RWPE2 (cell line): ENCODE measurements at regions not wholly inside any gene's neighbourhood (a gene's known extent, or its start where the extent isn't known, plus 50 kb on each side); places are given as distances from the start of the nearest gene placed in this dataset.
A peak's percentile ranks its signal among the peaks of the same experiment; 100 is the strongest.

Experiments used
- ATAC-seq: fragments of 200-7000 bp; cut with Tn5 transposase; 3 replicates; pipeline ENCODE4 v1.9.1; 2021; ENCODE audit warnings: low read depth
- DNase-seq: peaks from one replicate; pipeline ENCODE4 v3.0.0-alpha.2; 2020; ENCODE audit warnings: low spot score
- H3K27ac ChIP-seq: fragments of 450-650 bp; 2 replicates; pipeline ENCODE4 v1.5.1; 2017; ENCODE audit warnings: mild to moderate bottlenecking; ENCODE audit not compliant: poor library complexity, severe bottlenecking
- H3K27me3 ChIP-seq: fragments of 250-450 bp; sonication (Bioruptor Pico); 2 replicates; pipeline ENCODE4 v1.5.1; 2021; ENCODE audit warnings: mild to moderate bottlenecking, moderate library complexity; ENCODE audit not compliant: insufficient read depth, poor library complexity, severe bottlenecking
- H3K36me3 ChIP-seq: fragments of 250-450 bp; sonication (Bioruptor Pico); 2 replicates; pipeline ENCODE4 v1.5.1; 2020; ENCODE audit warnings: low read depth, mild to moderate bottlenecking, moderate library complexity
- H3K4me1 ChIP-seq: fragments of 250-450 bp; sonication (Bioruptor Pico); 2 replicates; pipeline ENCODE4 v1.5.1; 2021; ENCODE audit warnings: mild to moderate bottlenecking, moderate library complexity; ENCODE audit not compliant: insufficient read depth, poor library complexity, severe bottlenecking
- H3K4me3 ChIP-seq: fragments of 250-450 bp; sonication (Bioruptor Pico); 2 replicates; pipeline ENCODE4 v1.5.1; 2021; ENCODE audit warnings: mild to moderate bottlenecking, moderate library complexity; ENCODE audit not compliant: severe bottlenecking
- H3K9me3 ChIP-seq: fragments of 250-450 bp; sonication (Bioruptor Pico); 2 replicates; pipeline ENCODE4 v1.5.1; 2021; ENCODE audit warnings: mild to moderate bottlenecking, moderate library complexity; ENCODE audit not compliant: severe bottlenecking
- CTCF ChIP-seq: fragments of 450-650 bp; IDR thresholded peaks from one replicate; pipeline ENCODE4 v1.5.1; 2017; ENCODE audit warnings: mild to moderate bottlenecking, moderate library complexity; ENCODE audit not compliant: poor library complexity, severe bottlenecking

- H3K36me3 ChIP-seq, result no peaks in the 10 kb centered on the region
- no peaks in the 10 kb centered on the region for H3K9me3 ChIP-seq
- no peaks in the 10 kb centered on the region for H3K27me3 ChIP-seq
- TF ChIP-seq CTCF, result no peak
- no peaks in the 10 kb centered on the region for H3K4me1 ChIP-seq
- H3K4me3 ChIP-seq, result no peak overlapping the region
- ATAC-seq (0 out of 3 replicates have a peak, but pooled peaks have one; percentile 27), DNase-seq (no peak)
- H3K27ac ChIP-seq, result no peak overlapping the region
These were observed 1142.2 kb downstream of the IGSF11 start for GRCh38 chr3:117892431-117892841.

- H3K36me3 ChIP-seq, result no peaks in the 10 kb centered on the region
- DNase-seq (no peak), ATAC-seq (no peak)
- H3K4me1 ChIP-seq, result no peaks in the 10 kb centered on the region
- TF ChIP-seq CTCF, result no peak
- H3K27ac ChIP-seq, result no peak overlapping the region
- no peak overlapping the region for H3K4me3 ChIP-seq
- no peaks in the 10 kb centered on the region for H3K27me3 ChIP-seq
- H3K9me3 ChIP-seq, result no peaks in the 10 kb centered on the region
These were observed 1141.6 kb downstream of the IGSF11 start for GRCh38 chr3:117893001-117893400.

GRCh38 chr3:117893638-117894037 is 1141.0 kb downstream of the IGSF11 start:
- no peak for TF ChIP-seq CTCF
- no peak for DNase-seq
- H3K9me3 ChIP-seq, result no peaks in the 10 kb centered on the region
- H3K27ac ChIP-seq, result no peak overlapping the region
- no peaks in the 10 kb centered on the region for H3K27me3 ChIP-seq
- peak; percentile 61; the same call in 1 of the 3 replicates for ATAC-seq
- no peaks in the 10 kb centered on the region for H3K4me1 ChIP-seq
- no peaks in the 10 kb centered on the region for H3K36me3 ChIP-seq
- no peak overlapping the region for H3K4me3 ChIP-seq

- H3K36me3 ChIP-seq, result no peaks in the 10 kb centered on the region
- no peak overlapping the region for H3K4me3 ChIP-seq
- ATAC-seq (0 out of 3 replicates have a peak, but pooled peaks have one; percentile 27), DNase-seq (no peak)
- H3K27me3 ChIP-seq, result no peaks in the 10 kb centered on the region
- no peaks in the 10 kb centered on the region for H3K4me1 ChIP-seq
- TF ChIP-seq CTCF, result peak; percentile 33
- H3K9me3 ChIP-seq, result no peaks in the 10 kb centered on the region
- no peak overlapping the region for H3K27ac ChIP-seq
These were observed 1135.7 kb downstream of the IGSF11 start for GRCh38 chr3:117898722-117899522.

- DNase-seq (no peak), ATAC-seq (no peak)
- Histone ChIP-seq H3K36me3 (no peaks in the 10 kb centered on the region), H3K27me3 (no peaks in the 10 kb centered on the region), H3K9me3 (no peaks in the 10 kb centered on the region), H3K27ac (no peak overlapping the region), H3K4me3 (no peak overlapping the region), H3K4me1 (no peaks in the 10 kb centered on the region)
- no peak for TF ChIP-seq CTCF
These were observed 1131.4 kb downstream of the IGSF11 start for GRCh38 chr3:117903226-117903625.
